Right lobe of liver (tissue), 4 donors: ENCODE measurements at regions not wholly inside any gene's neighbourhood (a gene's known extent, or its start where the extent isn't known, plus 50 kb on each side); places are given as distances from the start of the nearest gene placed in this dataset.

Experiments used
- POLR2A ChIP-seq: fragments of 450-650 bp; IDR thresholded peaks from one replicate; pipeline ENCODE4 v1.6.1; 2017; ENCODE audit warnings: antibody characterized with exemption, mild to moderate bottlenecking
- TF ChIP-seq, protein P1 (sequence below), 4 donors: fragments of 200-600 bp in 3 of 4; fragments of 450-650 bp in 1 of 4; IDR thresholded peaks; one replicate each; pipeline versions ENCODE4 v1.5.1 to v1.8.0; 2016 to 2022; ENCODE audit warnings: antibody characterized with exemption in 4 of 4, mild to moderate bottlenecking in 2 of 4
- donor health status: DM: no; HTN: no; CAD: no.
- donor health status: DM: no; HTN: no; CAD: no.
- donor health status: DM: no; HTN: yes; CAD: no.

- TF ChIP-seq, protein P1, sequence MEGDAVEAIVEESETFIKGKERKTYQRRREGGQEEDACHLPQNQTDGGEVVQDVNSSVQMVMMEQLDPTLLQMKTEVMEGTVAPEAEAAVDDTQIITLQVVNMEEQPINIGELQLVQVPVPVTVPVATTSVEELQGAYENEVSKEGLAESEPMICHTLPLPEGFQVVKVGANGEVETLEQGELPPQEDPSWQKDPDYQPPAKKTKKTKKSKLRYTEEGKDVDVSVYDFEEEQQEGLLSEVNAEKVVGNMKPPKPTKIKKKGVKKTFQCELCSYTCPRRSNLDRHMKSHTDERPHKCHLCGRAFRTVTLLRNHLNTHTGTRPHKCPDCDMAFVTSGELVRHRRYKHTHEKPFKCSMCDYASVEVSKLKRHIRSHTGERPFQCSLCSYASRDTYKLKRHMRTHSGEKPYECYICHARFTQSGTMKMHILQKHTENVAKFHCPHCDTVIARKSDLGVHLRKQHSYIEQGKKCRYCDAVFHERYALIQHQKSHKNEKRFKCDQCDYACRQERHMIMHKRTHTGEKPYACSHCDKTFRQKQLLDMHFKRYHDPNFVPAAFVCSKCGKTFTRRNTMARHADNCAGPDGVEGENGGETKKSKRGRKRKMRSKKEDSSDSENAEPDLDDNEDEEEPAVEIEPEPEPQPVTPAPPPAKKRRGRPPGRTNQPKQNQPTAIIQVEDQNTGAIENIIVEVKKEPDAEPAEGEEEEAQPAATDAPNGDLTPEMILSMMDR (IDR thresholded peaks at IDR 0.05) = no peak
- TF ChIP-seq POLR2A = no peak
Observed at GRCh38 chr2:167595021-167595420, 652.4 kb downstream of the STK39 start.
